Peyer's patch (tissue), 4 donors: ENCODE measurements at regions not wholly inside any gene's neighbourhood (a gene's known extent, or its start where the extent isn't known, plus 50 kb on each side); places are given as distances from the start of the nearest gene placed in this dataset.

Experiments used
- CTCF ChIP-seq, 6 experiments: fragments of 450-650 bp in 4 of 6; fragments of 200-600 bp in 2 of 6; sonication (generic) in 1 of 6; IDR thresholded peaks; one replicate each; pipeline ENCODE4 v1.5.1; 2017 to 2019; ENCODE audit warnings: antibody characterized with exemption in 6 of 6, mild to moderate bottlenecking in 3 of 6, moderate library complexity in 1 of 6
- POLR2A ChIP-seq, 2 donors: fragments of 450-650 bp; IDR thresholded peaks; one replicate each; pipeline ENCODE4 v1.5.1; 2017; ENCODE audit warnings: antibody characterized with exemption in 2 of 2, mild to moderate bottlenecking in 2 of 2, moderate library complexity in 2 of 2

GRCh38 chr2:211141646-211142045 is 585.2 kb downstream of the CPS1 start:
- TF ChIP-seq CTCF (IDR thresholded peaks at IDR 0.05) (no peak), POLR2A (IDR thresholded peaks at IDR 0.05) (no peak)
